ENCODE measurements at regions not wholly inside any gene's neighbourhood (a gene's known extent, or its start where the extent isn't known, plus 50 kb on each side); places are given as distances from the start of the nearest gene placed in this dataset.

GRCh38 chr6:80872951-80873308, 766.5 kb downstream of the BCKDHB start:
- TF ChIP-seq CTCF (IDR thresholded peaks at IDR 0.05; ENCODE audit: insufficient read depth, low read length) (no peak), REST (IDR thresholded peaks at IDR 0.05; ENCODE audit: insufficient replicate concordance, low read depth) (no peak), SPI1 (IDR thresholded peaks at IDR 0.05; ENCODE audit: borderline replicate concordance, low read depth) (no peak), POLR2AphosphoS5 (IDR thresholded peaks at IDR 0.05; ENCODE audit: low read depth) (no peak), GABPA (IDR thresholded peaks at IDR 0.05; ENCODE audit: low read depth) (no peak)

Data from HL-60 (cell line).